CD4-positive, alpha-beta T cell (primary cell): ENCODE measurements at regions not wholly inside any gene's neighbourhood (a gene's known extent, or its start where the extent isn't known, plus 50 kb on each side); places are given as distances from the start of the nearest gene placed in this dataset.
"Not testable (repeated sequence)": the region's sequence is repeated elsewhere in the genome, so short reads cannot be mapped to it uniquely, and the experiment has no call there.

Experiments
- ATAC-seq: fragments of 200-7000 bp; cut with Tn5 transposase; one replicate; pipeline ENCODE4 v1.10.0; 2022; ENCODE audit warnings: mild to moderate bottlenecking; ENCODE audit not compliant: poor library complexity
- CTCF ChIA-PET: fragments of 350-600 bp; sonication (Branson Sonifier 250); formaldehyde crosslinking; loops from one replicate; lab custom pipeline; 2021; ENCODE audit warnings: antibody characterized with exemption, inconsistent platforms; lab: Charles Lee
- POLR2A ChIA-PET: fragments of 350-600 bp; sonication (Branson Sonifier 250); formaldehyde crosslinking; loops from one replicate; lab custom pipeline; 2021; ENCODE audit warnings: antibody characterized with exemption, inconsistent platforms; lab: Charles Lee
- DNase-seq, 14 experiments: peaks; one replicate each; pipeline ENCODE4 v3.0.0-alpha.2; 2013 to 2020; ENCODE audit warnings: mixed read lengths in 2 of 14
- H3K27ac ChIP-seq, 2 donors: one replicate each; pipeline versions ENCODE4 v1.5.1 to v1.7.0; 2013; ENCODE audit warnings: low read length in 2 of 2, low read depth in 1 of 2, mild to moderate bottlenecking in 1 of 2
- H3K27me3 ChIP-seq, 2 experiments: 1 replicate in 1 of 2; 2 replicates in 1 of 2; pipeline versions ENCODE4 v1.6.1 to v1.7.0; 2013; ENCODE audit warnings: low read length in 2 of 2, control low read depth in 1 of 2, mild to moderate bottlenecking in 1 of 2, moderate library complexity in 1 of 2; ENCODE audit not compliant: insufficient read depth in 2 of 2, control insufficient read depth in 1 of 2
- H3K36me3 ChIP-seq: one replicate; pipeline ENCODE4 v1.6.1; 2013; ENCODE audit warnings: low read length, control low read depth; ENCODE audit not compliant: insufficient read depth
- H3K4me1 ChIP-seq: one replicate; pipeline ENCODE4 v1.6.1; 2013; ENCODE audit warnings: low read length, control low read depth; ENCODE audit not compliant: insufficient read depth
- H3K4me3 ChIP-seq: one replicate; pipeline ENCODE4 v1.5.1; 2013; ENCODE audit warnings: mild to moderate bottlenecking, low read length, moderate library complexity
- H3K9me3 ChIP-seq, 2 experiments: 1 replicate in 1 of 2; 2 replicates in 1 of 2; pipeline versions ENCODE4 v1.6.1 to v1.7.0; 2013; ENCODE audit warnings: low read length in 2 of 2, mild to moderate bottlenecking in 2 of 2, control low read depth in 1 of 2, moderate library complexity in 1 of 2; ENCODE audit not compliant: control insufficient read depth in 1 of 2, insufficient read depth in 1 of 2
- H3K27ac Mint-ChIP-seq: one replicate; pipeline ENCODE4 v1.8.0; 2020; ENCODE audit warnings: mixed read lengths
- H3K27me3 Mint-ChIP-seq: one replicate; pipeline ENCODE4 v1.8.0; 2021; ENCODE audit warnings: mixed read lengths
- H3K36me3 Mint-ChIP-seq: one replicate; pipeline ENCODE4 v1.8.0; 2021; ENCODE audit warnings: low read depth, mixed read lengths
- H3K4me1 Mint-ChIP-seq: one replicate; pipeline ENCODE4 v1.8.0; 2021; ENCODE audit warnings: low read depth, mixed read lengths
- H3K4me3 Mint-ChIP-seq: one replicate; pipeline ENCODE4 v1.8.0; 2020; ENCODE audit warnings: mild to moderate bottlenecking, mixed read lengths
- H3K9me3 Mint-ChIP-seq: one replicate; pipeline ENCODE4 v1.8.0; 2020; ENCODE audit warnings: mixed read lengths
- intact Hi-C, 2 experiments: fragments of 100-400 bp; cut with DNase I in 1 of 2; cut with micrococcal nuclease in 1 of 2; formaldehyde crosslinking; loops; one replicate each; pipeline versions ENCODE4 v1.15.1 to v1.9.0; 2023 to 2025; cut with DNase I, micrococcal nuclease
- TF ChIP-seq, protein P1 (sequence below): fragments of 200-600 bp; IDR thresholded peaks from one replicate; pipeline ENCODE4 v1.8.0; 2022; ENCODE audit warnings: antibody characterized with exemption, mild to moderate bottlenecking

DNA sequence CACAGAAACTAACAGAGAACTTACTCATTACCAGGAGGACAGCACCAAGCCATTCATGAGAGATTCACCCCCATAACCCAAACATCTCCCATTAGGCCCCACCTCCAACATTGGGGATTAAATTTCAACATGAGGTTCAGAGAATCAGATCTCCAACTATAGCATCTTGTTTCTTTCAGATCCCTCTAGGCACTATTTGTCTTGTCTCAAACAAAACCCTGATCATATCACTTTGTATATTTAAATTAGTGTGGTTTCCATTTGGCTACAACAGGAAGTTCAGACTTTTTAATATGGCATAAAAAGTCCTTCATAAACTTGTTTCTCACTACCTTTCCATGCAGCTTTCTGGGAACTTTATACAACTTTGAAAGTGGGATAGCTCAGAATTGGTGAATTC lies 699.0 kb upstream of the MIR17HG start:
- TF ChIP-seq, protein P1, sequence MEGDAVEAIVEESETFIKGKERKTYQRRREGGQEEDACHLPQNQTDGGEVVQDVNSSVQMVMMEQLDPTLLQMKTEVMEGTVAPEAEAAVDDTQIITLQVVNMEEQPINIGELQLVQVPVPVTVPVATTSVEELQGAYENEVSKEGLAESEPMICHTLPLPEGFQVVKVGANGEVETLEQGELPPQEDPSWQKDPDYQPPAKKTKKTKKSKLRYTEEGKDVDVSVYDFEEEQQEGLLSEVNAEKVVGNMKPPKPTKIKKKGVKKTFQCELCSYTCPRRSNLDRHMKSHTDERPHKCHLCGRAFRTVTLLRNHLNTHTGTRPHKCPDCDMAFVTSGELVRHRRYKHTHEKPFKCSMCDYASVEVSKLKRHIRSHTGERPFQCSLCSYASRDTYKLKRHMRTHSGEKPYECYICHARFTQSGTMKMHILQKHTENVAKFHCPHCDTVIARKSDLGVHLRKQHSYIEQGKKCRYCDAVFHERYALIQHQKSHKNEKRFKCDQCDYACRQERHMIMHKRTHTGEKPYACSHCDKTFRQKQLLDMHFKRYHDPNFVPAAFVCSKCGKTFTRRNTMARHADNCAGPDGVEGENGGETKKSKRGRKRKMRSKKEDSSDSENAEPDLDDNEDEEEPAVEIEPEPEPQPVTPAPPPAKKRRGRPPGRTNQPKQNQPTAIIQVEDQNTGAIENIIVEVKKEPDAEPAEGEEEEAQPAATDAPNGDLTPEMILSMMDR: no peak
- no peaks in the 10 kb centered on the region for H3K4me1 Mint-ChIP-seq
- H3K4me3 Mint-ChIP-seq: no peak overlapping the region
- H3K27me3 Mint-ChIP-seq: no peaks in the 10 kb centered on the region
- ChIA-PET POLR2A (no interaction called here), CTCF (no interaction called here)
- Histone ChIP-seq H3K27me3 (no peaks in the 10 kb centered on the region), H3K4me3 (no peak overlapping the region), H3K4me1 (no peaks in the 10 kb centered on the region), H3K27ac (no peak overlapping the region), H3K9me3 (peaks cover 5 to 6% of the 10 kb centered on the region in 2 experiments), H3K36me3 (no peaks in the 10 kb centered on the region)
- no peaks in the 10 kb centered on the region for H3K36me3 Mint-ChIP-seq
- DNase-seq: no peak
- H3K9me3 Mint-ChIP-seq: peaks cover 29% of the 10 kb centered on the region
- intact Hi-C loops: no loop called here
- no peak for ATAC-seq
- H3K27ac Mint-ChIP-seq: no peak overlapping the region

DNA sequence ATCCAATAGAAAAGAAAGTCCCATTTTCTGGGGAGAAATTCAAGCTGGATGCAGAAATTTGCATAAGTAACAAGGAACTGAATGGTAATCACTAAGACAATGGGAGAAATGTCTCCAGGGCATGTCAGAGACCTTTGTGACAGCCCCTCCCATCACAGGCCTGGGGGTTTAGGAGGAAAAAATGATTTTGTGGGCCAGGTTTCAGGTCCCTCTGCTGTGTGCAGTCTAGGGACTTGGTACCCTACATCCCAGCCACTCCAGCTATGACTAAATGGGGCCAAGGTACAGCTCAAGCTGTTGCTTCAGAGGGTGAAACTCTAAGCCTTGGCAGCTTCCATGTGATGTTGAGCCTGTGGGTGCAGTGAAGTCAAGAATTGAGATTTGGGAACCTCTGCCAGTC lies 695.5 kb upstream of the MIR17HG start:
- no peak for DNase-seq
- CTCF ChIA-PET: no interaction called here
- intact Hi-C loops: no loop called here

DNA sequence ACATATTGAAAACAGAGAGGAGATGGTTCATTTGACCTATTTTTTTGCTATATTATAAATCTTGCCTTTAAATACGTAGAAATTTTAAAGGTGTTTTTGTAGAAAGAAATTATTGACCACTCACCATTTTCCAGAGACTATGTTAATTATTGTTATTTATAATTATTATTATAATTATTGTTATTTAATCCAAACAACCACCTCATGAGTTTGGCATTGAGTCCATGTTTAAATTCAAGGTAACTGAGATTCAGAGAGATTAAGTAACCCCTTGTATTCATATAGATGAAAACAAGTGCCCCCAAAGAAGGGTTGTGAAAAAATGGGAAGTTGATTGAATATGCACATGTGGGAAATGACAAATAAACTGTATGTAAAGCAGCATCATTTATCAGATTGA lies 692.5 kb upstream of the MIR17HG start:
- Histone ChIP-seq H3K4me1 (no peaks in the 10 kb centered on the region), H3K36me3 (no peaks in the 10 kb centered on the region)
- intact Hi-C loops: no loop called here

More for the DNA sequence above, 695.5 kb upstream of the MIR17HG start:
- H3K4me1 Mint-ChIP-seq: no peaks in the 10 kb centered on the region
- Histone ChIP-seq H3K4me3 (no peak overlapping the region), H3K9me3 (peaks cover 0 to 5% of the 10 kb centered on the region in 2 experiments), H3K36me3 (no peaks in the 10 kb centered on the region), H3K4me1 (no peaks in the 10 kb centered on the region), H3K27me3 (no peaks in the 10 kb centered on the region), H3K27ac (no peak overlapping the region)
- H3K4me3 Mint-ChIP-seq: no peak overlapping the region
- H3K27me3 Mint-ChIP-seq: no peaks in the 10 kb centered on the region
- POLR2A ChIA-PET: no interaction called here
- no peaks in the 10 kb centered on the region for H3K36me3 Mint-ChIP-seq
- TF ChIP-seq, protein P1: no peak
- ATAC-seq: no peak
- H3K27ac Mint-ChIP-seq: no peak overlapping the region
- H3K9me3 Mint-ChIP-seq: peaks cover 18% of the 10 kb centered on the region

DNA sequence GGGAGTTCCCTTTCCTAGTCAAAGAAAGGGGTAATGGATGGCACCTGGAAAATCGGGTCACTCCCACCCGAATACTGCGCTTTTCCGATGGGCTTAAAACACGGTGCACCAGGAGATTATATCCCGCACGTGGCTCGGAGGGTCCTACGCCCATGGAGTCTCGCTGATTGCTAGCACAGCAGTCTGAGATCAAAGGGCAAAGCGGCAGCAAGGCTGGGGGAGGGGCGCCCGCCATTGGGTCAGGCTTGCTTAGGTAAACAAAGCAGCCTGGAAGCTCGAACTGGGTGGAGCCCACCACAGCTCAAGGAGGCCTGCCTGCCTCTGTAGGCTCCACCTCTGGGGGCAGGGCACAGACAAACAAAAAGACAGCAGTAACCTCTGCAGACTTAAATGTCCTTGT lies 683.3 kb upstream of the MIR17HG start:
- H3K4me3 Mint-ChIP-seq, H3K27ac ChIP-seq, H3K36me3 ChIP-seq, H3K4me1 Mint-ChIP-seq, intact Hi-C loops, H3K27me3 Mint-ChIP-seq, H3K36me3 Mint-ChIP-seq, POLR2A ChIA-PET, H3K27ac Mint-ChIP-seq, H3K4me1 ChIP-seq, DNase-seq, H3K27me3 ChIP-seq, H3K9me3 Mint-ChIP-seq, CTCF ChIA-PET, H3K4me3 ChIP-seq, H3K9me3 ChIP-seq, ATAC-seq: not testable (repeated sequence)

More for the DNA sequence above, 692.5 kb upstream of the MIR17HG start:
- ATAC-seq (no peak), DNase-seq (no peak)
- Mint-ChIP-seq H3K9me3 (peaks cover 14% of the 10 kb centered on the region), H3K27me3 (no peaks in the 10 kb centered on the region), H3K27ac (no peak overlapping the region), H3K36me3 (no peaks in the 10 kb centered on the region), H3K4me1 (no peaks in the 10 kb centered on the region), H3K4me3 (no peak overlapping the region)
- Histone ChIP-seq H3K27ac (no peak overlapping the region), H3K9me3 (peaks cover 5 to 9% of the 10 kb centered on the region in 2 experiments), H3K27me3 (no peaks in the 10 kb centered on the region), H3K4me3 (no peak overlapping the region)
- ChIA-PET CTCF (no interaction called here), POLR2A (no interaction called here)
- TF ChIP-seq, protein P1: no peak
